ENCODE measurements at regions not wholly inside any gene's neighbourhood (a gene's known extent, or its start where the extent isn't known, plus 50 kb on each side); places are given as distances from the start of the nearest gene placed in this dataset.

GRCh38 chr6:84333842-84334241, 106.4 kb upstream of the CEP162 start:
- no peaks in the 10 kb centered on the region for H3K4me1 ChIP-seq (ENCODE audit: low read depth)
- H3K27ac ChIP-seq, result no peak overlapping the region
- TF ChIP-seq CTCF (IDR thresholded peaks at IDR 0.05; ENCODE audit: low read depth, low read length), result no peak
- H3K36me3 ChIP-seq, result no peaks in the 10 kb centered on the region
- no peak for DNase-seq (ENCODE audit: low read depth in 1 of 2, low spot score in 1 of 2)
- no peak overlapping the region for H3K4me3 ChIP-seq
- H3K9me3 ChIP-seq (ENCODE audit: low read depth), result no peaks in the 10 kb centered on the region
- no peaks in the 10 kb centered on the region for H3K27me3 ChIP-seq

- H3K4me3 ChIP-seq, result no peak overlapping the region
Observed at GRCh38 chr6:84332139-84333034, 104.9 kb upstream of the CEP162 start.

GRCh38 chr6:84330325-84330724, 102.9 kb upstream of the CEP162 start:
- Histone ChIP-seq H3K9me3 (ENCODE audit: low read depth) (no peaks in the 10 kb centered on the region), H3K27me3 (no peaks in the 10 kb centered on the region), H3K4me1 (ENCODE audit: low read depth) (no peaks in the 10 kb centered on the region), H3K27ac (no peak overlapping the region), H3K36me3 (no peaks in the 10 kb centered on the region), H3K4me3 (no peak overlapping the region)
- DNase-seq (ENCODE audit: low read depth in 1 of 2, low spot score in 1 of 2), result no peak
- no peak for TF ChIP-seq CTCF (IDR thresholded peaks at IDR 0.05; ENCODE audit: low read depth, low read length)

More at GRCh38 chr6:84332139-84333034, 104.9 kb upstream of the CEP162 start:
- no peak for DNase-seq (ENCODE audit: low read depth in 1 of 2, low spot score in 1 of 2)
- H3K27me3 ChIP-seq, result no peaks in the 10 kb centered on the region
- TF ChIP-seq CTCF (IDR thresholded peaks at IDR 0.05; ENCODE audit: low read depth, low read length), result no peak
- no peaks in the 10 kb centered on the region for H3K4me1 ChIP-seq (ENCODE audit: low read depth)
- no peaks in the 10 kb centered on the region for H3K9me3 ChIP-seq (ENCODE audit: low read depth)
- H3K36me3 ChIP-seq, result no peaks in the 10 kb centered on the region
- no peak overlapping the region for H3K27ac ChIP-seq

- Histone ChIP-seq H3K27ac (no peak overlapping the region), H3K27me3 (no peaks in the 10 kb centered on the region), H3K36me3 (no peaks in the 10 kb centered on the region), H3K9me3 (ENCODE audit: low read depth) (no peaks in the 10 kb centered on the region), H3K4me3 (no peak overlapping the region), H3K4me1 (ENCODE audit: low read depth) (no peaks in the 10 kb centered on the region)
- no peak for TF ChIP-seq CTCF (IDR thresholded peaks at IDR 0.05; ENCODE audit: low read depth, low read length)
- DNase-seq (ENCODE audit: low read depth in 1 of 2, low spot score in 1 of 2), result no peak
Observed at GRCh38 chr6:84329516-84329915, 102.1 kb upstream of the CEP162 start.

GRCh38 chr6:84329077-84329476, 101.6 kb upstream of the CEP162 start:
- no peak for TF ChIP-seq CTCF (IDR thresholded peaks at IDR 0.05; ENCODE audit: low read depth, low read length)
- no peak for DNase-seq (ENCODE audit: low read depth in 1 of 2, low spot score in 1 of 2)
- Histone ChIP-seq H3K4me3 (no peak overlapping the region), H3K27ac (no peak overlapping the region), H3K9me3 (ENCODE audit: low read depth) (no peaks in the 10 kb centered on the region), H3K36me3 (no peaks in the 10 kb centered on the region), H3K4me1 (ENCODE audit: low read depth) (no peaks in the 10 kb centered on the region), H3K27me3 (no peaks in the 10 kb centered on the region)

Measured in cardiac muscle cell (in vitro differentiated cells and primary cell).